OCI-M2 (cell line): ENCODE measurements at regions not wholly inside any gene's neighbourhood (a gene's known extent, or its start where the extent isn't known, plus 50 kb on each side); places are given as distances from the start of the nearest gene placed in this dataset.
"Not testable (repeated sequence)": the region's sequence is repeated elsewhere in the genome, so short reads cannot be mapped to it uniquely, and the experiment has no call there.

Experiments
- DNase-seq: peaks from one replicate; lab custom pipeline; 2025; ENCODE audit not compliant: unreplicated experiment; lab: John Stamatoyannopoulos, UW

DNA sequence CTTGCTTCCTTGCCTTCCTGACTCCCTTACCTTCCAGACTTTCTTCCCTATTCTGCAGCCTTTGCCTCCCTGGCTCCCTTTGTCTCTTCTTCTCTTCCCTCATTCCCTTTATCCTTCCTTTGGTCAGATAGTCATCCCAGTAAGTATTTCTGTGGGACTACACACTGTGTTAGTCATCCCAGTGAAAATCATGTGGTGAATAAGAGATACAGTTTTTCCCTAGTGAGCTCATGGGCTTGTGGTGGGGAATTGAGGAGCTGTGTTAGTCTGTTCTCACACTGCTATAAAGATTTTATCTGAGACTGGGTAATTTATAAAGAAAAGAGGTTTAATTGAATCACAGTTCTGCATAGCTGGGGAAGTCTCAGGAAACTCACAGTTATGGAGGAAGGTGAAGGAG is 109.8 kb upstream of the EDIL3 start:
- no peak for DNase-seq

DNA sequence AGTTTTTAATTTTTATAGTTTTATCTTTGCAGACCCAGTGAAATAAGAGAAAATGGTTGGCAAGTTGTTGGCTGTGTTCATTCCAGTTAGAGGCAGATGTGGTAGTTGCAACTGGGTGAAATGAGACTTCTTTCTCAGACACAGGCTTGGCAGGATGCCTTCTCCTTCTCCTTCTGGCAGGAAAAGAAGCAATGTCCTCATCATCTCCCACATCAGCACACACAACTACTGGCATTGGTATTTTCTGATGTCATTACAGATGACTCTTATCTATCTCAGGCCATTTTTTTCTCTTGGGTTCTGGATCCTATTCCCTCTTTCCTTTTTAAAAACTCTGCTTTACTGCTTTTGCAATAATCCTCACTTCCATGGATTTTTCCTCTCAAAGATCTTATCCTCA is 103.3 kb upstream of the EDIL3 start:
- DNase-seq, result no peak

DNA sequence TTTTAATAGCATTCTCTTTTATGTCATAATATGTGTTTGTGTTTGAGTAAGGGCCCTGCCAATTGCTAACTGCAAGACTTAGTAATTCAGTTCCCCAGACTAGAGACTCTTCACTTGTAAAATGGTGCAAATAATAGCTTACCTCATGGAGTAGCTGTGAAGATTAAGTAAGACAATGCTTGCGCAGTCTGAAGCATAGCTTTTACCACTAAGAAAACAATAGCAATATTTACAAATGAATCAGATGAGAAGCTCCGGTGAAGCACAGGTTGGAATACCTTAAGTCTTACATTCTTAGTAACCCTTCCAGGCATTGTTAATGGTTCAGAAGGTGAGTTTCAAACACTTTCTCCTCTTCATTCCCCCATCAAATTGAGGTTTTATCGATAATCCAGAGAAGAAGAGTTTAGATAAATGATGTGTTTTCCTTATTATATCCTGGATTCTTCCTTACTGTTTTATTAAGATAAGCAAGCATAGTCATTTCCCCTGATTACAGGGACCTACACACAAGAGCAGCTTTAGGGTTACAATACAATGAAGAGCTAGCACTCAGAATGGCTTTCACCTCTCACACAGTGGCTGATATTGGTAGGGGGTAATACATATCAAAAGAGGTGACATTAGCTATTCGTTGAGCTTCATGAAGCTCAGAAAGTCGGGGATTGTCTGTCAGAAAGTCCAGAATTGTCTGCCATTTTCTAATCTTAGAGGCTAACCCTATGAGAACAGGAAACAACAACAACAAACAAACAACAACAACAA is 96.4 kb upstream of the EDIL3 start:
- DNase-seq, result no peak

DNA sequence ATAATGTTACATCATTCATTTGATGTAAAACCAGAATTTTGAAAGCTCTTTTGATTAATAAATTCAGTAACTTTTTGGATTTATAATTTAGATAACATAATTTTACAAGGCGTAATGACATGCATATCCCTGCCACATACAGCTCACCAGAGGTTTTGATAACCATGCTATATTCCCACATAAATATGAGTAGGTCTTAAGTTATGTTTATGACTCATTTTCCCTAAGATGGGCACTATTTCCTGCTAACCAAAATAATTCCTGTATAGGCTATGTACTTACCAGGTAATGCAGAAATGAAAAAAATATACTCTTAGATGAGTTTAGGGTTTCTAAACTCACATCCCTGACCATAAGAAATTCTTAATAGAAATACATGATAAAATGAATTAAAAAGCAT is 93.9 kb upstream of the EDIL3 start:
- DNase-seq, result no peak

DNA sequence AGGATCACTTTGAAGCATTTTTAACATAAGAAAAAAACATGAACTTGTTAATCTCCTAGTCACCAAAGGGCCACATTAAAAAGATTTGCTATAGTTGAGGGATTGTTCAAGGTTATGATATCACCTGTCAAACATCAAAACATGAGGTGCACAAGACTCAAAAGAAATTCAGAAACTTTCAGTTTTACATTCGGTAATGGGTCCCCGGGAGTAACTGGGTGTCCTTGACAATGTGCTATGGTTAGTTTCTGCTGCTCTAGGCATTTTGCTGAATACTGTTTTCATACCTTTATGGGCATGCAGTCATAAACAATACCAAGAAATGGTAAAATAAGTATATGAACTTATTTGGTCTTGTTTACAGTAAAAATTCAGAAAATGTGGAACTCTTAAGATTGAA is 92.8 kb upstream of the EDIL3 start:
- DNase-seq, result no peak

DNA sequence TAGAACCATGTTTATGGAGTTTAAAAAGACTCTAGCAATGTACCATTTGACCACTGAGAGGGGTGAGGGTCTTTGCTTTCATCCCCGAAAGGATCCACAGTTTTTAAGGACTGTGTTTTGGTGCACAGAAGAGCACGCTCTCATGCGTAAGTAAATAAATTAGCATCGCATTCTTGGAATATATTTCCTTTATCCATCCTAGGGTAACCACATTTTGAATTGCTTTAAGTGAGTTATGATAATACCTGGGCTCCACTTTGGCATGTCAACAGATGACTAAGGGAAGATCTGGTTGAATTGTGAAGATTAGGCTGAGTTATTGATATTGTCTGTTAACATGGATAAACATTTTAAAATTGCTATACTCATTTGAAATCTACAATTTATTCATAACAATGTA is 89.4 kb upstream of the EDIL3 start:
- no peak for DNase-seq

DNA sequence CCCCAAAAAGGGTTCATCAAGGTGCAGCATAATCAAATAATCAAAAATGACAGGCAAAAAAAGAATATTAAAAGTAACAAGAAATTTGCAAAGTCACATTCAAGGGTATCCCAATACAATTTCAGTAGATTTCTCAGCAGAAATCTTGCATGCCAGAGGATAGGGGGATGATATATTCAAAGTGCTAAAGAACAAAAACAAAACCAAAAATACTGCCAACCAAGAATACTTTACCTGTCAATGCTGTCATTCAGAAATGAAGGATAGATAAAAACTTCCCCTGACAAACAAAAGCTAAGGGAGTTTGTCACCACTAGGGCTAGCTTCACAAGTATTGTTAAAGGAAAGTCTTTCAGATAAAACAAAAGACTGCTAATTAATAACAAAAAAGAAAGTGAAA is 68.7 kb upstream of the EDIL3 start:
- no peak for DNase-seq

DNA sequence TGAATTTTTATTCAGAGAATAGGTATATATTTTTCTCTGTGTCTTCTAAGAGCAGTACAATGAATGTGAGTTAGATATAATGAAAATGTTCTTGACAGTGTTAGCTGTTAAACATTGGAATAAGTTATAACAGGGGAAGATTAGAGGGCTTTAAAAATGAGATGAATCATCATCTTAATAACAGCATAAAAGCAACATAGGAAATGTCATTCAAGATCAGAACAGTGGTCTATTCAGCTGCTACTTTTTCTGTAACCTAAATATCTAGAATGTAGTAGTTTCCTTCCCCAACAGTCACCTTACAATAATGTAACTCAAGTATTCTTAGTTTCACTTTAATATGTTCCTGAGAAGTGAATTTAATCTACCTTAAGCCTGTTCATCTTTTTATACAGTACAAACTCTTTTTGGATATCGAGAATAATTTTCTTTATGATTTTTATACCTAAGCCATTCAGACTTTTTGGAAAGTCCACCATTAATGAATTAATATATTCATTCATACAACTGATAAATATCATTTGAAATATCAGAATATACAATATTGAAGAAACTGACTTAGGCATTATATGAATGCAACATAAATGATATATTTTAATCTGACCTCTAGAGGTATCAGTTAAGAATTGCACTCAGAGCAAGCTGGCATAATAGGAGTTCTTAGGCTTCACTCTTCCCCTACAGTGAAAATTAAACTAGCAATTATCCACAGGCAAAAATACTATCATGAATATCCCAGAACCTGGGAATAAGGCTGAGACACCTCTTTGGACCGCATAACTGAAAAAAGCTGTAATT is 66.1 kb upstream of the EDIL3 start:
- DNase-seq, result no peak

DNA sequence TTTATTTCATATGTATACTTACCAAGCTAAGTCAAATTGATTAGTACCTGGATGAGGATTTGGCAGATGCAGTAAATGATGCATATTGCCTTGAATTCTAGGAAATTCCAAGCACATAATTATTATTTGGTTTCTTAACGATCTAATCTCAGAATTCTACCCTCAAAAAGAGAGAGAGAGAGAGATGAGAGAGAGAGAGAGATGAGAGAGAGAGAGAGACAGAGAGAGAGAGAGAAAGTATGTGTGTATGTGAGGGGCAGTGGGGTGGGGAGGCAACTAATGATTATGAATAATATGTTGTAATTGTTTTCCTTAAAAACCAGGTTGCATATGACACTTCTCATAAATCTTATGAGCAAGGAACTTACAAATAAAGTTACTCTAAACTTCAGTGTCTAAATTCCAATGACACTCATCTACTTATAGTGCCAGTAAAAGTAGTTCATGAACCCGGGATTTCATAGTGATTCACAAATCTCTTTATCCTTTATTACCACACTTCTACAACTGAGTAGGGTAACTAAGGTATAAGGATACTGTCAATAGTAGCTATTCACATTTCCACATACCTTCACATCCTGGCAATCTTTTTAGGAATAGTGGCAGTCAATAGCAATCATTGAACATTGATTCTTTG is 60.5 kb upstream of the EDIL3 start:
- no peak for DNase-seq

DNA sequence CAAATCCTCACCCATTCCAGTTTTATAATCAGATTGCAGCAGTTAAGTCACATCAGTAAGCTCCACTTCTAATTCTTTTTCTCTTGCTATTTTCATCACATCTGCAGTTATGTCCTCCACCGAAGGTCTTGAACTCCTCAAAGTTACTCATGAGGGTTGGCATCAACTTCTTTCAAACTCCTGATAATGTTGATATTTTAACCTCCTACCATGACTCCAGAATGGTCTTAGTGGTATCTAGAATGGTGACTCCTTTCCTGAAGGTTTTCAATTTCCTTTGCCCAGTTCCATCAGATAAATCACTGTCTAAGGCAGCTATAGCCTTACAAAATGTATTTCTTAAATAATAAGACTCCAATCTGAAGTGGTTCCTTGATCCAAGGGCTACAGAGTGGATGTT is 53.8 kb upstream of the EDIL3 start:
- no peak for DNase-seq

DNA sequence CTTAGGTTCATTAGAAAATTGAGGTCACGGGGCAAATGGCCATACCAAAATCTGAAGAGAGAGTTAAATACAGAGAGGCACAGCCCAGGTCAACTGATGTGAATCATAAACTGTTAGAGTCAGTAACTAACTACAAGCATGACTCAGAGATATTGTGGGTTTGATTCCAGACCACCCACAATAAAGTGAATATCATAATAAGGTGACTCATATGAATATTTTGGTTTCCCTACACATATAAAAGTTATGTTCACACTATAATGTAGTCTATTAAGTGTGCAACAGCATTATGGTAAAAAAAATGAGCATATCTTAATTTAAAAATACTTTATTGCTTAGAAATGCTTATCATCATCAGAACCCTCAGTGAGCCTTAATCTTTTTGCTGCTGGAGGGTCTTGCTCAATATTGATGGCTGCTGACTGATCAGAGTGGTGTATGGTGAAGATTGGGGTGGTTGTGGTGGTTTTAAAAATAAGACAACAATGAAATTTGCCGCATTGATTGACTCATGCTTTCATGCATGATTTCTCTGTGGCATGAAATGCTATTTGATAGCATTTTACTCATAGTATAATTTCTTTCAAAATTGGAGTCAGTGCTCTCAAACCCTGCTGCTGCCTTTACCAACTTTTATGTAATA is 53.1 kb upstream of the EDIL3 start:
- no peak for DNase-seq

DNA sequence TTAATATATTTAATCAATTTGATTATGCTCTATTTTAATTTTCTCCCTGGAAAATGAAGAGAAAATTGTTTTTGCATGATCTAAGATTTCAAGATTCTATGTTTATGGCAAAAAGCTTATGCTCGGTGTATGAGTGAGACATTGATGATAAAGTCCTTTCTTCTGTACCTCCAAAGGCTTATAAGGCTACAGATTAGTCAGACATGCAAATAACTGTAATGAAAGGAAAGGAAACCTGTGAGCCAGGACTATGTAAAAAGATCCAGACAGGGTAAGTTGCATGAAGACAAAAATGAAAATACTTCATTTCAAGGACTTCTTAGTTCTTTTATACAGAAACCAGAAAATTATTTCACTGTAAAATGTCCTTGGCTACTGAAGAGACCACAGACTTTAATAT is 52.2 kb upstream of the EDIL3 start:
- DNase-seq, result no peak

DNA sequence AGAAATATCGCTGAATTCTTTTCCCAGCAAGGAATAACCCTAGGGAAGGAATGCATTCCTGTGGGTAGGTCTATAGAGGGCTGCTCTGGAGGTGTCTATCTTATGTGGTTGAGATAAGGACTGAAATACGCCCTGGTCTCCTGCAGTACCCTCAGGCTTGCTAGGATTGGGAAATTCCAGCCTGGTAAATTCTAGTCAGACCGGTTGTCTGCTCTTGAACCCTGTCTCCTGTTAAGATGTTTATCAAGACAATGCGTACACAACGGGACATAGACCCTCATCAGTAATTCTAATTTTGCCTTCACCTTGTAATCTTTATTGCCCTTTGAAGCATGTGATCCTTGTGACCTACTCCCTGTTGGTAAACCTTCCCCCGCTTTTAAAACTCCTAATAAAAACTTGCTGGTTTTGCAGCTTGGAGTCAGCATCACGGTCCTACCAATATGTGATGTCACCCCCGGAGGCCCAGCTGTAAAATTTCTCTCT is 51.2 kb upstream of the EDIL3 start:
- not testable (repeated sequence) for DNase-seq
